WTC11 (cell line): ENCODE measurements at regions not wholly inside any gene's neighbourhood (a gene's known extent, or its start where the extent isn't known, plus 50 kb on each side); places are given as distances from the start of the nearest gene placed in this dataset.

Experiments
- ATAC-seq: fragments of 200-7000 bp; cut with Tn5 transposase; 2 replicates; pipeline ENCODE4 v1.10.0; 2021; ENCODE audit warnings: mild to moderate bottlenecking, moderate library complexity
- CTCF ChIA-PET: fragments of 300-600 bp; sonication (Branson Sonifier 250); formaldehyde crosslinking; loops from one replicate; lab custom pipeline; 2021; ENCODE audit warnings: antibody characterized with exemption; lab: Charles Lee
- POLR2A ChIA-PET: fragments of 350-600 bp; sonication (Branson Sonifier 250); formaldehyde crosslinking; loops from one replicate; lab custom pipeline; 2021; ENCODE audit warnings: antibody characterized with exemption; lab: Charles Lee
- DNase-seq: peaks from one replicate; pipeline ENCODE4 v3.0.0; 2021; ENCODE audit warnings: low spot score
- H3K27ac Mint-ChIP-seq: 2 replicates; pipeline ENCODE4 v1.8.0; 2021; ENCODE audit warnings: mixed read lengths
- H3K27me3 Mint-ChIP-seq: 2 replicates; pipeline ENCODE4 v1.8.0; 2021; ENCODE audit warnings: low read depth, mild to moderate bottlenecking, moderate library complexity, mixed read lengths
- H3K36me3 Mint-ChIP-seq: 2 replicates; pipeline ENCODE4 v1.8.0; 2021; ENCODE audit warnings: mixed read lengths
- H3K4me1 Mint-ChIP-seq: 2 replicates; pipeline ENCODE4 v1.8.0; 2022; ENCODE audit warnings: mixed read lengths
- H3K4me3 Mint-ChIP-seq: 2 replicates; pipeline ENCODE4 v1.8.0; 2021; ENCODE audit warnings: mild to moderate bottlenecking, moderate library complexity, mixed read lengths
- H3K9me3 Mint-ChIP-seq: 2 replicates; pipeline ENCODE4 v1.8.0; 2021; ENCODE audit warnings: mixed read lengths
- CBFB ChIP-seq: sonication (generic); formaldehyde crosslinking; IDR thresholded peaks from 2 replicates; pipeline ENCODE4 v1.8.1; 2022; ENCODE audit warnings: mild to moderate bottlenecking, low read depth, missing genetic modification reagents
- EMX1 ChIP-seq: fragments of 250-450 bp; sonication (Bioruptor Pico); IDR thresholded peaks from 2 replicates; pipeline ENCODE4 v1.8.0; 2021; ENCODE audit warnings: mild to moderate bottlenecking
- ESRRA ChIP-seq: sonication (generic); formaldehyde crosslinking; IDR thresholded peaks from 2 replicates; pipeline ENCODE4 v1.8.1; 2022; ENCODE audit warnings: mild to moderate bottlenecking, missing genetic modification reagents, borderline replicate concordance
- IRF2 ChIP-seq: sonication (generic); formaldehyde crosslinking; IDR thresholded peaks from 2 replicates; pipeline ENCODE4 v1.8.0; 2022; ENCODE audit warnings: low read depth, missing genetic modification reagents, borderline replicate concordance
- NFATC4 ChIP-seq: fragments of 250-450 bp; sonication (Bioruptor Pico); IDR thresholded peaks from 2 replicates; pipeline ENCODE4 v1.9.0; 2021; ENCODE audit warnings: mild to moderate bottlenecking
- NFE2L1 ChIP-seq: sonication (generic); formaldehyde crosslinking; IDR thresholded peaks from 2 replicates; pipeline ENCODE4 v1.8.1; 2023; ENCODE audit warnings: missing genetic modification reagents
- NR3C1 ChIP-seq: sonication (generic); formaldehyde crosslinking; conservative IDR thresholded peaks from 2 replicates; pipeline ENCODE4 v1.8.1; 2023; ENCODE audit warnings: low read depth, mild to moderate bottlenecking, missing genetic modification reagents
- PRRX2 ChIP-seq: fragments of 250-450 bp; sonication (Bioruptor Pico); IDR thresholded peaks from 2 replicates; pipeline ENCODE4 v1.8.0; 2021; ENCODE audit warnings: mild to moderate bottlenecking
- SMAD4 ChIP-seq: sonication (generic); formaldehyde crosslinking; IDR thresholded peaks from 2 replicates; pipeline ENCODE4 v1.8.0; 2022; ENCODE audit warnings: mild to moderate bottlenecking, missing genetic modification reagents
- SOX15 ChIP-seq: fragments of 250-450 bp; sonication (Bioruptor Pico); IDR thresholded peaks from 2 replicates; pipeline ENCODE4 v1.9.0; 2021; ENCODE audit warnings: mild to moderate bottlenecking
- TCF7 ChIP-seq: sonication (generic); formaldehyde crosslinking; IDR thresholded peaks from 2 replicates; pipeline ENCODE4 v1.8.0; 2022; ENCODE audit warnings: mild to moderate bottlenecking, low read depth, missing genetic modification reagents, moderate library complexity
- ZNF219 ChIP-seq: sonication (generic); formaldehyde crosslinking; IDR thresholded peaks from 2 replicates; pipeline ENCODE4 v1.8.0; 2023; ENCODE audit warnings: missing genetic modification reagents, mild to moderate bottlenecking, borderline replicate concordance
- ZNF232 ChIP-seq: sonication (generic); formaldehyde crosslinking; IDR thresholded peaks from 2 replicates; pipeline ENCODE4 v1.8.0; 2022; ENCODE audit warnings: mild to moderate bottlenecking, missing genetic modification reagents
- ZNF263 ChIP-seq: sonication (generic); formaldehyde crosslinking; IDR thresholded peaks from 2 replicates; pipeline ENCODE4 v1.8.1; 2022; ENCODE audit warnings: low read depth, mild to moderate bottlenecking, moderate library complexity, missing genetic modification reagents
- ZNF423 ChIP-seq: fragments of 250-450 bp; sonication (Bioruptor Pico); IDR thresholded peaks from 2 replicates; pipeline ENCODE4 v2.1.2; 2022; ENCODE audit warnings: mild to moderate bottlenecking, moderate library complexity
- ZNF671 ChIP-seq: fragments of 250-450 bp; sonication (Bioruptor Pico); IDR thresholded peaks from 2 replicates; pipeline ENCODE4 v1.8.0; 2021; ENCODE audit warnings: mild to moderate bottlenecking
- TF ChIP-seq, protein P1 (sequence below): sonication (generic); formaldehyde crosslinking; conservative IDR thresholded peaks from 2 replicates; pipeline ENCODE4 v1.8.1; 2023; ENCODE audit warnings: mild to moderate bottlenecking, low read depth, missing genetic modification reagents, moderate library complexity
- TF ChIP-seq, protein P2 (sequence below): sonication (generic); formaldehyde crosslinking; IDR thresholded peaks from 2 replicates; pipeline ENCODE4 v1.8.0; 2023; ENCODE audit warnings: missing genetic modification reagents, mild to moderate bottlenecking, borderline replicate concordance
- TF ChIP-seq, protein P3 (sequence below): fragments of 250-450 bp; sonication (Bioruptor Pico); conservative IDR thresholded peaks from 2 replicates; pipeline ENCODE4 v1.9.0; 2021; ENCODE audit warnings: mild to moderate bottlenecking
- TF ChIP-seq, protein P4 (sequence below): sonication (generic); formaldehyde crosslinking; IDR thresholded peaks from 2 replicates; pipeline ENCODE4 v1.8.1; 2023; ENCODE audit warnings: mild to moderate bottlenecking, missing genetic modification reagents

DNA sequence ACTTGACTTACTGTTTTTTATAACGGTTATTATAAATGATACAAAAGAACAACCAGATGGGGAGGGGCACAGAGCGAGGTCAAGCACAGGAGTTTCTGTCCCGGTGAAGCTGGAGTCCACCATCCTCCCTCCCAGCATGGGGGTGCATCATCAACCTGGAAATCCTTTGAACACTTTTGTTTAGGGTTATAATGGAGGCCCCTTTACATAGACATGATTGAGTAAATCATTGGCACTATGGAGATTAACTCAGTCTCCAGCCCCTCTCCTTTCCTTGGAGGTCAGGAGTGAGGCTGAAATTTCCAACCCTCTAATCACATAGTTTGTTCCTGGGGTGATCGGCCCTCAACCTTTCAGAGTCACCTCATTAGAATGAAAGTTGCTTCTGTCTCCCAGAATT, 71.8 kb upstream of the ANKEF1 start:
- Mint-ChIP-seq H3K4me1 (peaks cover 20% of the 10 kb centered on the region), H3K9me3 (no peaks in the 10 kb centered on the region; the same call in 1 of the 2 replicates), H3K36me3 (no peaks in the 10 kb centered on the region), H3K4me3 (no peak overlapping the region), H3K27ac (peak overlapping the region; percentile 67; the same call in 1 of the 2 replicates), H3K27me3 (no peaks in the 10 kb centered on the region)
- ATAC-seq (no peak), DNase-seq (no peak)
- TF ChIP-seq PRRX2 (CRISPR knock-in tag), result no peak
- TF ChIP-seq ZNF263 (CRISPR knock-in tag), result no peak
- no peak for TF ChIP-seq TCF7 (CRISPR knock-in tag)
- TF ChIP-seq, protein P1, sequence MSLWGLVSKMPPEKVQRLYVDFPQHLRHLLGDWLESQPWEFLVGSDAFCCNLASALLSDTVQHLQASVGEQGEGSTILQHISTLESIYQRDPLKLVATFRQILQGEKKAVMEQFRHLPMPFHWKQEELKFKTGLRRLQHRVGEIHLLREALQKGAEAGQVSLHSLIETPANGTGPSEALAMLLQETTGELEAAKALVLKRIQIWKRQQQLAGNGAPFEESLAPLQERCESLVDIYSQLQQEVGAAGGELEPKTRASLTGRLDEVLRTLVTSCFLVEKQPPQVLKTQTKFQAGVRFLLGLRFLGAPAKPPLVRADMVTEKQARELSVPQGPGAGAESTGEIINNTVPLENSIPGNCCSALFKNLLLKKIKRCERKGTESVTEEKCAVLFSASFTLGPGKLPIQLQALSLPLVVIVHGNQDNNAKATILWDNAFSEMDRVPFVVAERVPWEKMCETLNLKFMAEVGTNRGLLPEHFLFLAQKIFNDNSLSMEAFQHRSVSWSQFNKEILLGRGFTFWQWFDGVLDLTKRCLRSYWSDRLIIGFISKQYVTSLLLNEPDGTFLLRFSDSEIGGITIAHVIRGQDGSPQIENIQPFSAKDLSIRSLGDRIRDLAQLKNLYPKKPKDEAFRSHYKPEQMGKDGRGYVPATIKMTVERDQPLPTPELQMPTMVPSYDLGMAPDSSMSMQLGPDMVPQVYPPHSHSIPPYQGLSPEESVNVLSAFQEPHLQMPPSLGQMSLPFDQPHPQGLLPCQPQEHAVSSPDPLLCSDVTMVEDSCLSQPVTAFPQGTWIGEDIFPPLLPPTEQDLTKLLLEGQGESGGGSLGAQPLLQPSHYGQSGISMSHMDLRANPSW, result no peak
- no peak for TF ChIP-seq IRF2
- TF ChIP-seq ZNF671 (CRISPR knock-in tag), result no peak
- POLR2A ChIA-PET, result no interaction called here
- CTCF ChIA-PET, result interaction anchor here (1.3 to 2.2 kb wide), 2 partner anchors 18 to 346 kb away, joined by 3 to 8 read pairs; no protein-coding TSS in a partner anchor

DNA sequence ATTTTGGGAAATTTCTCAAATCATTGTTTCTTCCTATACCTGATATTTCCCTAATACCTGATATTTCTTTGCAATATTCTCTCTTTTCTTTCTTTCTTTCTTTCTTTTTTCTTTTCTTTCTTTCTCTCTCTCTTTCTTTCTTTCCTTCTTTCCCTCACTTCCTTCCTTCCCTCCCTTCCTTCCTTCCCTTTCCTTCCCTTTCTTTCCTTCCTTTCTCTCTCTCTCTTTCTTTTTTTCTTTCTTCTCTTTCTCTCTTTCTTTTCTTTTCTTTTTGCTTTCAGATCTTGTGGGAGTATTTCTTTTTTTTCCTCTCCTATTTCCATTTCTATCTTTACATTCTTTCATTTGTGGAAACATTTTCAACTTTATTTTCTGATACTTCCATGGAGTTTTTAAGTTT, 76.1 kb upstream of the ANKEF1 start:
- ATAC-seq, result no peak
- no peak overlapping the region for H3K27ac Mint-ChIP-seq

DNA sequence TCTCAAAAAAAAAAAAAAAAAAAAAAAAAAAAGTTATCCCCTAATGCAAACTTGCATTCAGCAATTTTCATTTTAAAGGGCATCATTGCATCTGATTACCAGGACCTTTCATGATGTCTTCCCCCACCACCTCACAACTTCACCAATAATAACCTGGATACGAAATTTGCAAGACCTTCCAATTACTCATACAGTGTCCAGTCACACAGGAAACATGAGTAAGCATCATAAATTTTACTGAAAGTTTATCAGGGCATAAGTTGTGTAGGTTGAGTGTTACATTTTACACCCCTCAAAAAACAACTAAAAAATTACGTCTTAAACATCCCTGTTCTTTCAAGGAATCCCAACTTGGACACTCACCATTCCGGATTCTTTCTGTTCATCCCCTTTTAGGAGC, 79.1 kb upstream of the ANKEF1 start:
- no peak overlapping the region for H3K4me3 Mint-ChIP-seq
- ATAC-seq, result no peak
- H3K9me3 Mint-ChIP-seq, result peaks cover 5% of the 10 kb centered on the region; the same call in 1 of the 2 replicates
- TF ChIP-seq NFE2L1 (CRISPR knock-in tag), result no peak
- no peak for TF ChIP-seq EMX1
- no peak for TF ChIP-seq ZNF219 (CRISPR knock-in tag)
- no peaks in the 10 kb centered on the region for H3K36me3 Mint-ChIP-seq
- POLR2A ChIA-PET, result no interaction called here
- CTCF ChIA-PET, result interaction anchor here (1.1 kb wide), 1 partner anchor 339 kb away, joined by 3 read pairs; no protein-coding TSS in a partner anchor
- H3K4me1 Mint-ChIP-seq, result no peaks in the 10 kb centered on the region
- H3K27ac Mint-ChIP-seq, result no peak overlapping the region
- DNase-seq, result no peak
- no peaks in the 10 kb centered on the region for H3K27me3 Mint-ChIP-seq

More for the DNA sequence above, 76.1 kb upstream of the ANKEF1 start:
- TF ChIP-seq NR3C1 (CRISPR knock-in tag), result no peak
- no peak for TF ChIP-seq CBFB
- TF ChIP-seq NFATC4 (CRISPR knock-in tag), result no peak
- TF ChIP-seq, all 79 proteins: peak for 0
- peaks cover 6% of the 10 kb centered on the region; the same call in 1 of the 2 replicates for H3K4me1 Mint-ChIP-seq
- no peak overlapping the region for H3K4me3 Mint-ChIP-seq
- H3K27me3 Mint-ChIP-seq, result no peaks in the 10 kb centered on the region
- no peaks in the 10 kb centered on the region for H3K36me3 Mint-ChIP-seq
- ChIA-PET CTCF (no interaction called here), POLR2A (no interaction called here)
- H3K9me3 Mint-ChIP-seq, result peaks cover 5% of the 10 kb centered on the region; the same call in 1 of the 2 replicates
- DNase-seq, result no peak

DNA sequence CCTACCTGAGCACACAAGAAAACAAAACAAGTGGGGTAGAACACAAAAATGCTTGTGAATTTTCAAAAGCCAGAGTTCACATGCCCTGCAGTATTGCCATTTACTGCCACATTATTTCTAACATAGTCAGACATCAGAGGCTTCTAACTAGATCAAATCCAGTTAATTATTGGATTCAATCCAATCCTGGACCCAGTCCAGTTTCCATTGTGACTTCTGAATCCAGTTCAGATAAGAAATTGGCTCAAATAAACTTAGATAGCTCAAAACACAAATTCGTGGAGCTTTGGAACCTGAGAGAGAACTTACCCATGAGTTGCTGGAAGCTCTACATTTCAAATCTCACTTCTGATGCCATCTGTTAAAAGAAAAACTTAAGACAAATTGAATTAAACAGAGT, 85.2 kb upstream of the ANKEF1 start:
- ChIA-PET POLR2A (no interaction called here), CTCF (interaction anchor here (0.9 to 3.6 kb wide), 3 partner anchors 28 to 332 kb away, joined by 4 to 15 read pairs (median 11); no protein-coding TSS in a partner anchor)
- Mint-ChIP-seq H3K27me3 (no peaks in the 10 kb centered on the region), H3K4me1 (no peaks in the 10 kb centered on the region), H3K9me3 (no peaks in the 10 kb centered on the region), H3K36me3 (no peaks in the 10 kb centered on the region), H3K27ac (no peak overlapping the region), H3K4me3 (no peak overlapping the region)
- no peak for ATAC-seq
- DNase-seq, result no peak
- no peak for TF ChIP-seq ZNF423 (CRISPR knock-in tag)
- TF ChIP-seq, protein P2, sequence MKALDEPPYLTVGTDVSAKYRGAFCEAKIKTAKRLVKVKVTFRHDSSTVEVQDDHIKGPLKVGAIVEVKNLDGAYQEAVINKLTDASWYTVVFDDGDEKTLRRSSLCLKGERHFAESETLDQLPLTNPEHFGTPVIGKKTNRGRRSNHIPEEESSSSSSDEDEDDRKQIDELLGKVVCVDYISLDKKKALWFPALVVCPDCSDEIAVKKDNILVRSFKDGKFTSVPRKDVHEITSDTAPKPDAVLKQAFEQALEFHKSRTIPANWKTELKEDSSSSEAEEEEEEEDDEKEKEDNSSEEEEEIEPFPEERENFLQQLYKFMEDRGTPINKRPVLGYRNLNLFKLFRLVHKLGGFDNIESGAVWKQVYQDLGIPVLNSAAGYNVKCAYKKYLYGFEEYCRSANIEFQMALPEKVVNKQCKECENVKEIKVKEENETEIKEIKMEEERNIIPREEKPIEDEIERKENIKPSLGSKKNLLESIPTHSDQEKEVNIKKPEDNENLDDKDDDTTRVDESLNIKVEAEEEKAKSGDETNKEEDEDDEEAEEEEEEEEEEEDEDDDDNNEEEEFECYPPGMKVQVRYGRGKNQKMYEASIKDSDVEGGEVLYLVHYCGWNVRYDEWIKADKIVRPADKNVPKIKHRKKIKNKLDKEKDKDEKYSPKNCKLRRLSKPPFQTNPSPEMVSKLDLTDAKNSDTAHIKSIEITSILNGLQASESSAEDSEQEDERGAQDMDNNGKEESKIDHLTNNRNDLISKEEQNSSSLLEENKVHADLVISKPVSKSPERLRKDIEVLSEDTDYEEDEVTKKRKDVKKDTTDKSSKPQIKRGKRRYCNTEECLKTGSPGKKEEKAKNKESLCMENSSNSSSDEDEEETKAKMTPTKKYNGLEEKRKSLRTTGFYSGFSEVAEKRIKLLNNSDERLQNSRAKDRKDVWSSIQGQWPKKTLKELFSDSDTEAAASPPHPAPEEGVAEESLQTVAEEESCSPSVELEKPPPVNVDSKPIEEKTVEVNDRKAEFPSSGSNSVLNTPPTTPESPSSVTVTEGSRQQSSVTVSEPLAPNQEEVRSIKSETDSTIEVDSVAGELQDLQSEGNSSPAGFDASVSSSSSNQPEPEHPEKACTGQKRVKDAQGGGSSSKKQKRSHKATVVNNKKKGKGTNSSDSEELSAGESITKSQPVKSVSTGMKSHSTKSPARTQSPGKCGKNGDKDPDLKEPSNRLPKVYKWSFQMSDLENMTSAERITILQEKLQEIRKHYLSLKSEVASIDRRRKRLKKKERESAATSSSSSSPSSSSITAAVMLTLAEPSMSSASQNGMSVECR (CRISPR knock-in tag), result no peak
- TF ChIP-seq TCF7 (CRISPR knock-in tag), result no peak
- TF ChIP-seq SOX15 (CRISPR knock-in tag), result no peak
- TF ChIP-seq, protein P3, sequence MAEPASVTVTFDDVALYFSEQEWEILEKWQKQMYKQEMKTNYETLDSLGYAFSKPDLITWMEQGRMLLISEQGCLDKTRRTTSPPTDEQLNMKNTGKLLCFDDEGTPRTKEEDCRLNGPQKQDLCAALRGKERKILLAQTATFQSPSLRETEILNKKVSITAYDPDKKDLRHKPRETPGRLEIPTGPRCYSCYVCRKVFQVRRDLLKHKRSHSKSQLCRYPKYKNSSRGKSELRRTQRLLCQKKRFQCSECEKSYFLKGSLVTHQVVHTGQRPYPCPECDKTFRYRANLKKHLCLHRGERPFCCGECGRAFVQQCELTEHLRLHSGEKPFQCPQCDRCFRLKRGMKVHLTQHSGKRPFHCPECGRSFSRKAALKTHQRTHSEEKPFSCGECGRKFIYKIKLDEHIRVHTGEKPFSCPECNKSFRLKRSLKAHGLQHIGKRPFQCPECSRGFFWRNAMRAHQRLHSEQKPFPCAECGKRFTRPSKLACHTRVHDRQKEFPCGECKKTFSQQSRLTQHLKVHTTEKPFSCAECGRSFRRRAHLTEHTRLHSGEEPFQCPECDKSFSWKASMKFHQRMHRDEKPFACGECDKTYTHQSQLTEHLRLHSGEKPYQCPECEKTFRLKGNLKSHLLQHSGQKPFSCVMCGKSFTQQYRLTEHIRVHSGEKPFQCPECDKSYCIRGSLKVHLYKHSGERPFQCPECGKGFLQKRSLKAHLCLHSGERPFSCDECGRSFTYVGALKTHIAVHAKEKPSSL (CRISPR knock-in tag), result no peak
- no peak for TF ChIP-seq SMAD4 (CRISPR knock-in tag)
- no peak for TF ChIP-seq ZNF232 (CRISPR knock-in tag)
- no peak for TF ChIP-seq ESRRA
- TF ChIP-seq, protein P4, sequence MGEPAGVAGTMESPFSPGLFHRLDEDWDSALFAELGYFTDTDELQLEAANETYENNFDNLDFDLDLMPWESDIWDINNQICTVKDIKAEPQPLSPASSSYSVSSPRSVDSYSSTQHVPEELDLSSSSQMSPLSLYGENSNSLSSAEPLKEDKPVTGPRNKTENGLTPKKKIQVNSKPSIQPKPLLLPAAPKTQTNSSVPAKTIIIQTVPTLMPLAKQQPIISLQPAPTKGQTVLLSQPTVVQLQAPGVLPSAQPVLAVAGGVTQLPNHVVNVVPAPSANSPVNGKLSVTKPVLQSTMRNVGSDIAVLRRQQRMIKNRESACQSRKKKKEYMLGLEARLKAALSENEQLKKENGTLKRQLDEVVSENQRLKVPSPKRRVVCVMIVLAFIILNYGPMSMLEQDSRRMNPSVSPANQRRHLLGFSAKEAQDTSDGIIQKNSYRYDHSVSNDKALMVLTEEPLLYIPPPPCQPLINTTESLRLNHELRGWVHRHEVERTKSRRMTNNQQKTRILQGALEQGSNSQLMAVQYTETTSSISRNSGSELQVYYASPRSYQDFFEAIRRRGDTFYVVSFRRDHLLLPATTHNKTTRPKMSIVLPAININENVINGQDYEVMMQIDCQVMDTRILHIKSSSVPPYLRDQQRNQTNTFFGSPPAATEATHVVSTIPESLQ (CRISPR knock-in tag), result no peak
